Progenitor cell of endocrine pancreas (in vitro differentiated cells): ENCODE measurements at regions not wholly inside any gene's neighbourhood (a gene's known extent, or its start where the extent isn't known, plus 50 kb on each side); places are given as distances from the start of the nearest gene placed in this dataset.

Source experiments
- DNase-seq: peaks from one replicate; pipeline ENCODE4 v3.0.0; 2021; ENCODE audit warnings: low spot score; ENCODE audit not compliant: unreplicated experiment
- H3K27ac Mint-ChIP-seq: 2 replicates; pipeline ENCODE4 v1.8.0; 2021; ENCODE audit warnings: mild to moderate bottlenecking, moderate library complexity, mixed read lengths
- H3K27me3 Mint-ChIP-seq: 2 replicates; pipeline ENCODE4 v1.8.0; 2021; ENCODE audit warnings: mixed read lengths
- H3K36me3 Mint-ChIP-seq: 2 replicates; pipeline ENCODE4 v1.8.0; 2022; ENCODE audit warnings: mixed read lengths; ENCODE audit not compliant: insufficient read depth
- H3K4me1 Mint-ChIP-seq: 2 replicates; pipeline ENCODE4 v1.8.0; 2021; ENCODE audit warnings: low read depth, mixed read lengths
- H3K4me3 Mint-ChIP-seq: 2 replicates; pipeline ENCODE4 v1.8.0; 2021; ENCODE audit warnings: low read depth, mild to moderate bottlenecking, moderate library complexity, mixed read lengths
- H3K9me3 Mint-ChIP-seq: 2 replicates; pipeline ENCODE4 v1.8.0; 2021; ENCODE audit warnings: low read depth, mixed read lengths
- TF ChIP-seq, protein P1 (sequence below): fragments of 200-600 bp; sonication (generic); IDR thresholded peaks from one replicate; pipeline ENCODE4 v1.5.0; 2021; ENCODE audit warnings: antibody characterized with exemption, mild to moderate bottlenecking; ENCODE audit not compliant: unreplicated experiment

DNA sequence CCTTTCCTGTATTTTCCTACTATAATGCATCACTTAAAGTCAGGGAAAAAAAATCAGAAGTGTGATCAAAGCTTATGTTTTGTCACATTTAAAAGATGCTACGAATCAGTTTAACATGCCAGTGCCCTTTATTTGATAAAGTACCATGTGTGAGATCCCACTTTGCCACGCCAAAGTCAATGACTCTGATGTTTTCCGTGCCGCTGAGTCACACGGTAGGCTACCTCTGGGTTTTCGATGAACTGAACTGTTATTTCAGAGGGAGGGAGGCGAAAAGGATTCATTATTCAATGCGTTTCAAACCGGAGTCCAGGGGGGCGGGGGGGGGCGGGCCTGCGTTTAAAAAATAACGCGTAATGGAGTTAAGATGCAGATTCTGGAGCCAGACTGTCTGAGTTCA is 203.0 kb downstream of the ABHD5 start:
- TF ChIP-seq, protein P1, sequence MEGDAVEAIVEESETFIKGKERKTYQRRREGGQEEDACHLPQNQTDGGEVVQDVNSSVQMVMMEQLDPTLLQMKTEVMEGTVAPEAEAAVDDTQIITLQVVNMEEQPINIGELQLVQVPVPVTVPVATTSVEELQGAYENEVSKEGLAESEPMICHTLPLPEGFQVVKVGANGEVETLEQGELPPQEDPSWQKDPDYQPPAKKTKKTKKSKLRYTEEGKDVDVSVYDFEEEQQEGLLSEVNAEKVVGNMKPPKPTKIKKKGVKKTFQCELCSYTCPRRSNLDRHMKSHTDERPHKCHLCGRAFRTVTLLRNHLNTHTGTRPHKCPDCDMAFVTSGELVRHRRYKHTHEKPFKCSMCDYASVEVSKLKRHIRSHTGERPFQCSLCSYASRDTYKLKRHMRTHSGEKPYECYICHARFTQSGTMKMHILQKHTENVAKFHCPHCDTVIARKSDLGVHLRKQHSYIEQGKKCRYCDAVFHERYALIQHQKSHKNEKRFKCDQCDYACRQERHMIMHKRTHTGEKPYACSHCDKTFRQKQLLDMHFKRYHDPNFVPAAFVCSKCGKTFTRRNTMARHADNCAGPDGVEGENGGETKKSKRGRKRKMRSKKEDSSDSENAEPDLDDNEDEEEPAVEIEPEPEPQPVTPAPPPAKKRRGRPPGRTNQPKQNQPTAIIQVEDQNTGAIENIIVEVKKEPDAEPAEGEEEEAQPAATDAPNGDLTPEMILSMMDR: no peak
- Mint-ChIP-seq H3K4me1 (peaks cover 22% of the 10 kb centered on the region), H3K9me3 (no peaks in the 10 kb centered on the region), H3K27ac (no peak overlapping the region), H3K36me3 (no peaks in the 10 kb centered on the region), H3K27me3 (peaks cover 61% of the 10 kb centered on the region), H3K4me3 (peak overlapping the region; percentile 71)
- DNase-seq: no peak

DNA sequence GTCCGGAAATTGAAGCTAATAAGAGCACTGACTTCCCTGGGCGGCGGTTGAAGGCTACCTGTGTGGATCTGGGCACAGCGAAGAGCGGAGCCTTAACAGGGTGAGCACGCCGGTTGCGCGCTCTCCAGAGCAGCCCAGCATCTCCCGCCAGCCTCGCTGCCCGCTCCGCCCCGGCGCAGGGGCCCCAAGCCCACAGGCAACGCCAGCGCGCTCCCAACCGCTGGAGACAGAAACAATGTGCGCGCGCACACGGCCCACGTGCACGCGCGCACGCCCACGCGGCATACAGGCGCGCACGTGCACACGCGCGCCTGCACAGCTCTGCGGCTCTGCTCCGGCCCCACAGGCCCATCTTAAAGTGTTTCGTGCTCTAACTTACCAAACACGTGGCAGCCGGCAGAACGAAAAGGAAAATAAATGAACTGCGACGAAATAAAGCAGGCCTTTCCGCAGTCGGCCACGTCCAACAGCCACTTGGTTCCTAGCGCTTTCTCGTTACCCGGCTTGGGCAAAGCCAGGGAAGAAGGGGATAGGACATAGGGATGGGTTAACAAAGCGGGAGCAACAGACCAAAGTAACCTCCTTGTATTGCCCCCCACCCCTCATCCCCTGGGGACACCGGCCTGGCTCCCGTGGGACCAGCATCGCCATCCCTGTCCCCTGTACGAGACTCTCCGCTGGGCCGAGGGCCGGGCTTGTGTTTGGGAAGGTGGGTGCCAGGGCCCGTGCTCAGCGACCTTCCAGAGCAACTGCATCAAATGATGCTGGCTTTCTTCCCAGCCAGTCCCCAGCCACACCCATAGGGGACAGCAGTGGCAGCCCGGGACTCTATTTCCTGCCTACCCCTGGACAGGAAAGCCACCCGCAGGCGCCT is 203.7 kb downstream of the ABHD5 start:
- TF ChIP-seq, protein P1: peak; percentile 36
- Mint-ChIP-seq H3K4me1 (peaks cover 22% of the 10 kb centered on the region), H3K27me3 (peaks cover 60% of the 10 kb centered on the region), H3K4me3 (peak overlapping the region; percentile 71), H3K36me3 (no peaks in the 10 kb centered on the region), H3K9me3 (no peaks in the 10 kb centered on the region), H3K27ac (peak overlapping the region; percentile 74)
- DNase-seq: peak; percentile 63

DNA sequence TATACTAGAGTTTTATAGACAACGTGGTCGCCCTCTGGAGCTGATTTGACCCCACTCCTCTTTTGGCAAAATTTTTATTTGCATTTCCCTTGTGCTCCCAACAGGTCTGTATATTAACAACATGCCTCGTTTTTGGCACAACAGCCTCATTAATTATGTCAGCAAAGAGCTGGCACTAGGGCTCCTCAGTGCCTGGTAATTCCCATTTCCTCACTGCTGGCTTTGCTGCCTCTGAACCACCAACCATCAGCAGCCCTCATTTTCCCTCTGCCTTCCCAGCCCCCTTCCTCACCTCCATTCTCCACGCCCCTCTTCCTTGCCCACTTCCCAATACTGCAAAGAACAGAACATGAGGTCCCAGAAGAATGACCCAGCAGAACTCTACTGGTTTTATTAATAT is 204.8 kb downstream of the ABHD5 start:
- Mint-ChIP-seq H3K27ac (no peak overlapping the region), H3K4me3 (no peak overlapping the region), H3K27me3 (peaks cover 52% of the 10 kb centered on the region), H3K4me1 (peaks cover 22% of the 10 kb centered on the region), H3K36me3 (no peaks in the 10 kb centered on the region), H3K9me3 (no peaks in the 10 kb centered on the region)
- TF ChIP-seq, protein P1: no peak
- DNase-seq: no peak

DNA sequence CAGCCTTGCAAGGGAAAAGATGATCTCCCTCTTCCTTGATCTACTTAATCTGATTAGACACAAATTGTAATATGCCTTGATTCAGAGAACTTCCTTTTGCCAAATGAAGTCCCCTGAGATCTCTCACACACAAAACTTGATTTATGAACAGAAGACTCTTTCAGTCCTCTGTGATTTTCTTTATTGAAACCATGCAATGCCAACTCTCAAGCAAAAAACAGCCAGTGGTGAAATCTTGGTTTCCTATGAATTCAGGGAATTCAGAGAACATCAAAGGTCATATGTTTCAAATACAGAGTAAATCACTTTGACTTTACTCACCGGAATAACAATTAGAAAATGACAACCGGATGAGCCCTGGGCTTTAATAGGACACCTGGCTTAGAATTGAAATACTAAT is 211.7 kb downstream of the ABHD5 start:
- no peak for DNase-seq
- H3K27me3 Mint-ChIP-seq: peaks cover 33% of the 10 kb centered on the region
- no peaks in the 10 kb centered on the region for H3K4me1 Mint-ChIP-seq
- H3K27ac Mint-ChIP-seq: no peak overlapping the region
- H3K4me3 Mint-ChIP-seq: no peak overlapping the region
- H3K9me3 Mint-ChIP-seq: no peaks in the 10 kb centered on the region
- H3K36me3 Mint-ChIP-seq: no peaks in the 10 kb centered on the region
- TF ChIP-seq, protein P1: no peak

DNA sequence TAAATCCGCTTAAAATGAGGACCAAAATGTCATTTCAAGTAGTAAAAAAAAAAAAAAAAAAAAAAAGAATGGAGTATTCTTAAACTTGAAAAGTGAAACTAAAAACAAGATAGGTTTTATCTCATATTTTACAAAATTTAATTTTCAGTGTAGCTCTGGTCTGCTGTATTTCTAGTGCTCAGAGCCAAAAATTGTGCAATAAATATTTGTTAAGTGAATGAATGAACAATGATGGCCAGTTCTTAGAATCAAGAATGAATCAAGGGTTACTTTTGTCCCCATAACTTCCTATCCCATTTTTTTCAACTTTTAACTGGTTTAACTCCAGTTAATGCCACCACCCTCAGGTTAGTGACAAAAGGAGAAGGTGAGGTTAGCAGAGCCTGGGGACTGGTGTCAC is 214.4 kb downstream of the ABHD5 start:
- no peak overlapping the region for H3K27ac Mint-ChIP-seq
- no peaks in the 10 kb centered on the region for H3K4me1 Mint-ChIP-seq
- no peaks in the 10 kb centered on the region for H3K36me3 Mint-ChIP-seq
- H3K27me3 Mint-ChIP-seq: peaks cover 23% of the 10 kb centered on the region
- no peaks in the 10 kb centered on the region for H3K9me3 Mint-ChIP-seq
- no peak overlapping the region for H3K4me3 Mint-ChIP-seq
- no peak for DNase-seq
- TF ChIP-seq, protein P1: no peak
